SIG-M5 treated with dmso at 0.1 percent for 504 hours (cell line): ENCODE measurements at regions not wholly inside any gene's neighbourhood (a gene's known extent, or its start where the extent isn't known, plus 50 kb on each side); places are given as distances from the start of the nearest gene placed in this dataset.
A peak's percentile ranks its signal among the peaks of the same experiment; 100 is the strongest.
"Not testable (repeated sequence)": the region's sequence is repeated elsewhere in the genome, so short reads cannot be mapped to it uniquely, and the experiment has no call there.

ENCODE experiments used
- DNase-seq: peaks from one replicate; lab custom pipeline; 2025; ENCODE audit not compliant: unreplicated experiment; lab: John Stamatoyannopoulos, UW

- DNase-seq = no peak
Measured at GRCh38 chr2:133624551-133624950, 56.3 kb upstream of the NCKAP5 start.

- DNase-seq = no peak
Measured at GRCh38 chr2:133627741-133628140, 59.5 kb upstream of the NCKAP5 start.

GRCh38 chr2:133633309-133633708 lies 65.0 kb upstream of the NCKAP5 start:
- DNase-seq = no peak

- DNase-seq = no peak
Measured at GRCh38 chr2:133633881-133634409, 65.7 kb upstream of the NCKAP5 start.

- DNase-seq = no peak
Measured at GRCh38 chr2:133635131-133635530, 66.9 kb upstream of the NCKAP5 start.

- DNase-seq = no peak
Measured at GRCh38 chr2:133636287-133636686, 68.0 kb upstream of the NCKAP5 start.

GRCh38 chr2:133640103-133640502 lies 71.8 kb upstream of the NCKAP5 start:
- DNase-seq = no peak

- peak; percentile 81 for DNase-seq
Measured at GRCh38 chr2:133641497-133641896, 73.2 kb upstream of the NCKAP5 start.

- no peak for DNase-seq
Measured at GRCh38 chr2:133641942-133642725, 73.9 kb upstream of the NCKAP5 start.

- DNase-seq = no peak
Measured at GRCh38 chr2:133642791-133643191, 74.5 kb upstream of the NCKAP5 start.

- no peak for DNase-seq
Measured at GRCh38 chr2:133643863-133644262, 75.6 kb upstream of the NCKAP5 start.

GRCh38 chr2:133644846-133645245 lies 76.6 kb upstream of the NCKAP5 start:
- no peak for DNase-seq

- DNase-seq = not testable (repeated sequence)
Measured at GRCh38 chr2:133647386-133647785, 79.1 kb upstream of the NCKAP5 start.

- no peak for DNase-seq
Measured at GRCh38 chr2:133651861-133652260, 83.6 kb upstream of the NCKAP5 start.

- no peak for DNase-seq
Measured at GRCh38 chr2:133652398-133652797, 84.1 kb upstream of the NCKAP5 start.

GRCh38 chr2:133653056-133653455 lies 84.8 kb upstream of the NCKAP5 start:
- DNase-seq = no peak

GRCh38 chr2:133654949-133655348 lies 86.7 kb upstream of the NCKAP5 start:
- DNase-seq = no peak

- DNase-seq = no peak
Measured at GRCh38 chr2:133655610-133656009, 87.3 kb upstream of the NCKAP5 start.

GRCh38 chr2:133657591-133657990 lies 89.3 kb upstream of the NCKAP5 start:
- DNase-seq = no peak

GRCh38 chr2:133658020-133658903 lies 90.0 kb upstream of the NCKAP5 start:
- DNase-seq = no peak

GRCh38 chr2:133660510-133660909 lies 92.2 kb upstream of the NCKAP5 start:
- no peak for DNase-seq

- DNase-seq = no peak
Measured at GRCh38 chr2:133661392-133661791, 93.1 kb upstream of the NCKAP5 start.
